Panc1 (cell line): ENCODE measurements at regions not wholly inside any gene's neighbourhood (a gene's known extent, or its start where the extent isn't known, plus 50 kb on each side); places are given as distances from the start of the nearest gene placed in this dataset.

ENCODE experiments used
- ATAC-seq: fragments of 200-7000 bp; cut with Tn5 transposase; 2 replicates; pipeline ENCODE4 v1.9.1; 2020; ENCODE audit warnings: mild to moderate bottlenecking, moderate library complexity
- BruUV-seq: library from RNA; stranded (reverse); fragments of 400-500 nt; replicated peaks from 2 replicates; lab custom pipeline; 2021; lab: Mats Ljungman, UMichigan
- CTCF ChIA-PET: fragments of 300-600 bp; sonication (Branson Sonifier 250); formaldehyde crosslinking; loops from one replicate; lab custom pipeline; 2022; ENCODE audit warnings: antibody characterized with exemption; lab: Charles Lee
- POLR2A ChIA-PET: fragments of 300-600 bp; sonication (Branson Sonifier 250); formaldehyde crosslinking; loops from one replicate; lab custom pipeline; 2022; ENCODE audit warnings: antibody characterized with exemption; lab: Charles Lee
- DNase-seq: peaks from one replicate; pipeline ENCODE4 v3.0.0-alpha.2; 2010; ENCODE audit warnings: low read depth, low spot score
- H3K27ac ChIP-seq: 2 replicates; pipeline ENCODE4 v1.5.1; 2011; ENCODE audit warnings: mild to moderate bottlenecking, low read length, inconsistent platforms
- H3K27me3 ChIP-seq: fragments of 200-500 bp; sonication (Bioruptor generic); 2 replicates; pipeline ENCODE4 v1.6.0; 2014; ENCODE audit warnings: low read length, inconsistent platforms; ENCODE audit not compliant: control insufficient read depth, insufficient read depth
- H3K36me3 ChIP-seq: fragments of 200-500 bp; sonication (Bioruptor generic); 2 replicates; pipeline ENCODE4 v1.5.1; 2014; ENCODE audit warnings: inconsistent platforms, mild to moderate bottlenecking, low read length, moderate library complexity; ENCODE audit not compliant: control insufficient read depth, insufficient read depth
- H3K4me1 ChIP-seq: 2 replicates; pipeline ENCODE4 v1.5.1; 2011; ENCODE audit warnings: inconsistent platforms, mild to moderate bottlenecking, low read length, moderate library complexity; ENCODE audit not compliant: control insufficient read depth, insufficient read depth
- H3K4me3 ChIP-seq, 2 experiments: 2 replicates each; pipeline ENCODE4 v1.5.1; 2011 to 2012; ENCODE audit warnings: low read depth in 2 of 2, low read length in 2 of 2, mild to moderate bottlenecking in 2 of 2, inconsistent platforms in 1 of 2, moderate library complexity in 1 of 2
- H3K9me3 ChIP-seq: fragments of 200-500 bp; sonication (Bioruptor generic); 2 replicates; pipeline ENCODE4 v1.5.1; 2014; ENCODE audit warnings: low read depth, mild to moderate bottlenecking, inconsistent platforms, low read length, moderate library complexity; ENCODE audit not compliant: control insufficient read depth, insufficient read depth
- CTCF ChIP-seq: fragments of 450-650 bp; IDR thresholded peaks from 2 replicates; pipeline ENCODE4 v1.5.1; 2017; ENCODE audit warnings: mild to moderate bottlenecking
- POLR2AphosphoS5 ChIP-seq: IDR thresholded peaks from 2 replicates; pipeline ENCODE4 v1.6.1; 2012; ENCODE audit warnings: mild to moderate bottlenecking, low read depth, low read length, moderate library complexity
- SIN3A ChIP-seq: IDR thresholded peaks from 2 replicates; pipeline ENCODE4 v1.6.1; 2012; ENCODE audit warnings: low read depth, mild to moderate bottlenecking, low read length, moderate library complexity, borderline replicate concordance; ENCODE audit not compliant: insufficient read depth
- TCF7L2 ChIP-seq: IDR thresholded peaks from 2 replicates; pipeline ENCODE4 v1.6.1; 2011; ENCODE audit warnings: mild to moderate bottlenecking, low read depth, low read length, inconsistent platforms
- in situ Hi-C: cut with HindIII; loops from 2 replicates; pipeline ENCODE4 v1.10.0; 2016; ENCODE audit warnings: low sequenced_read_pairs, low pct_unique_long_range_greater_than_20kb
- intact Hi-C: fragments of 100-400 bp; cut with micrococcal nuclease; formaldehyde crosslinking; loops from one replicate; pipeline ENCODE4 v1.10.0; 2022; ENCODE audit not compliant: unreplicated experiment
- TF ChIP-seq, protein P1 (sequence below), 2 experiments: IDR thresholded peaks; 2 replicates each; pipeline ENCODE4 v1.6.1; 2011 to 2012; ENCODE audit warnings: low read depth in 2 of 2, control low read depth in 1 of 2, low read length in 1 of 2, mild to moderate bottlenecking in 1 of 2, moderate library complexity in 1 of 2; ENCODE audit not compliant: insufficient read depth in 1 of 2

GRCh38 chr3:156029208-156029607 lies 91.2 kb upstream of the KCNAB1 start:
- in situ Hi-C loops = no loop called here
- Histone ChIP-seq H3K27ac (no peak overlapping the region), H3K4me3 (peak overlapping the region in 1 of 2 experiments; percentile 2; a peak in 1 of 4 replicates), H3K9me3 (no peaks in the 10 kb centered on the region), H3K27me3 (peaks cover 17% of the 10 kb centered on the region), H3K36me3 (no peaks in the 10 kb centered on the region), H3K4me1 (no peaks in the 10 kb centered on the region)
- ATAC-seq (no peak), DNase-seq (no peak)
- TF ChIP-seq POLR2AphosphoS5 (no peak), SIN3A (no peak), CTCF (no peak), TCF7L2 (no peak)
- TF ChIP-seq, protein P1, sequence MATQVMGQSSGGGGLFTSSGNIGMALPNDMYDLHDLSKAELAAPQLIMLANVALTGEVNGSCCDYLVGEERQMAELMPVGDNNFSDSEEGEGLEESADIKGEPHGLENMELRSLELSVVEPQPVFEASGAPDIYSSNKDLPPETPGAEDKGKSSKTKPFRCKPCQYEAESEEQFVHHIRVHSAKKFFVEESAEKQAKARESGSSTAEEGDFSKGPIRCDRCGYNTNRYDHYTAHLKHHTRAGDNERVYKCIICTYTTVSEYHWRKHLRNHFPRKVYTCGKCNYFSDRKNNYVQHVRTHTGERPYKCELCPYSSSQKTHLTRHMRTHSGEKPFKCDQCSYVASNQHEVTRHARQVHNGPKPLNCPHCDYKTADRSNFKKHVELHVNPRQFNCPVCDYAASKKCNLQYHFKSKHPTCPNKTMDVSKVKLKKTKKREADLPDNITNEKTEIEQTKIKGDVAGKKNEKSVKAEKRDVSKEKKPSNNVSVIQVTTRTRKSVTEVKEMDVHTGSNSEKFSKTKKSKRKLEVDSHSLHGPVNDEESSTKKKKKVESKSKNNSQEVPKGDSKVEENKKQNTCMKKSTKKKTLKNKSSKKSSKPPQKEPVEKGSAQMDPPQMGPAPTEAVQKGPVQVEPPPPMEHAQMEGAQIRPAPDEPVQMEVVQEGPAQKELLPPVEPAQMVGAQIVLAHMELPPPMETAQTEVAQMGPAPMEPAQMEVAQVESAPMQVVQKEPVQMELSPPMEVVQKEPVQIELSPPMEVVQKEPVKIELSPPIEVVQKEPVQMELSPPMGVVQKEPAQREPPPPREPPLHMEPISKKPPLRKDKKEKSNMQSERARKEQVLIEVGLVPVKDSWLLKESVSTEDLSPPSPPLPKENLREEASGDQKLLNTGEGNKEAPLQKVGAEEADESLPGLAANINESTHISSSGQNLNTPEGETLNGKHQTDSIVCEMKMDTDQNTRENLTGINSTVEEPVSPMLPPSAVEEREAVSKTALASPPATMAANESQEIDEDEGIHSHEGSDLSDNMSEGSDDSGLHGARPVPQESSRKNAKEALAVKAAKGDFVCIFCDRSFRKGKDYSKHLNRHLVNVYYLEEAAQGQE (IDR thresholded peaks at IDR 0.05; ENCODE audit: insufficient read depth in 1 of 2, low read depth in 2 of 2, low read length in 1 of 2) = no peak
- BruUV-seq = no TSS peak
- CTCF ChIA-PET = no interaction called here
- intact Hi-C loops = no loop called here
- POLR2A ChIA-PET = no interaction called here

GRCh38 chr3:156030723-156031122 lies 89.7 kb upstream of the KCNAB1 start:
- Histone ChIP-seq H3K27me3 (peaks cover 6% of the 10 kb centered on the region), H3K4me3 (no peak overlapping the region), H3K27ac (no peak overlapping the region), H3K4me1 (no peaks in the 10 kb centered on the region), H3K9me3 (no peaks in the 10 kb centered on the region), H3K36me3 (no peaks in the 10 kb centered on the region)
- POLR2A ChIA-PET = no interaction called here
- CTCF ChIA-PET = no interaction called here
- intact Hi-C loops = no loop called here
- in situ Hi-C loops = no loop called here
- BruUV-seq = no TSS peak
- TF ChIP-seq SIN3A (no peak), TCF7L2 (no peak), POLR2AphosphoS5 (no peak), CTCF (no peak)
- TF ChIP-seq, protein P1 (IDR thresholded peaks at IDR 0.05; ENCODE audit: insufficient read depth in 1 of 2, low read depth in 2 of 2, low read length in 1 of 2) = no peak
- ATAC-seq (no peak), DNase-seq (no peak)
